Nephron (organoid): ENCODE measurements at regions not wholly inside any gene's neighbourhood (a gene's known extent, or its start where the extent isn't known, plus 50 kb on each side); places are given as distances from the start of the nearest gene placed in this dataset.

Experiments used
- H3K27ac Mint-ChIP-seq, 3 experiments: 2 replicates each; pipeline ENCODE4 v1.8.0; 2020; ENCODE audit warnings: mixed read lengths in 3 of 3, mild to moderate bottlenecking in 2 of 3, moderate library complexity in 1 of 3
- H3K27me3 Mint-ChIP-seq: 2 replicates; pipeline ENCODE4 v1.8.0; 2021; ENCODE audit warnings: low read depth, mild to moderate bottlenecking, moderate library complexity, mixed read lengths
- H3K36me3 Mint-ChIP-seq: 2 replicates; pipeline ENCODE4 v1.8.0; 2020; ENCODE audit warnings: low read depth, mixed read lengths
- H3K4me1 Mint-ChIP-seq: 2 replicates; pipeline ENCODE4 v1.8.0; 2020; ENCODE audit warnings: mixed read lengths
- H3K4me3 Mint-ChIP-seq, 3 experiments: 2 replicates each; pipeline ENCODE4 v1.8.0; 2020; ENCODE audit warnings: mild to moderate bottlenecking in 3 of 3, mixed read lengths in 3 of 3, moderate library complexity in 2 of 3
- H3K9me3 Mint-ChIP-seq: 2 replicates; pipeline ENCODE4 v1.8.0; 2020; ENCODE audit warnings: mixed read lengths
- CTCF ChIP-seq, 3 experiments: fragments of 200-600 bp; sonication (generic); IDR thresholded peaks; one replicate each; pipeline ENCODE4 v1.5.0; 2021; ENCODE audit warnings: antibody characterized with exemption in 3 of 3; ENCODE audit not compliant: unreplicated experiment in 3 of 3

GRCh38 chr5:124806373-124807077 lies 60.1 kb upstream of the ZNF608 start:
- TF ChIP-seq CTCF (IDR thresholded peaks at IDR 0.05; ENCODE audit: unreplicated experiment in 3 of 3): no peak
- Mint-ChIP-seq H3K36me3 (no peaks in the 10 kb centered on the region), H3K9me3 (no peaks in the 10 kb centered on the region), H3K4me1 (no peaks in the 10 kb centered on the region), H3K27me3 (no peaks in the 10 kb centered on the region), H3K4me3 (no peak overlapping the region), H3K27ac (no peak overlapping the region)

GRCh38 chr5:124808842-124809268 lies 62.4 kb upstream of the ZNF608 start:
- Mint-ChIP-seq H3K9me3 (no peaks in the 10 kb centered on the region), H3K27ac (peak overlapping the region in 1 of 3 experiments; percentile 48), H3K36me3 (no peaks in the 10 kb centered on the region), H3K4me1 (peaks cover 4% of the 10 kb centered on the region), H3K4me3 (no peak overlapping the region), H3K27me3 (no peaks in the 10 kb centered on the region)
- TF ChIP-seq CTCF (IDR thresholded peaks at IDR 0.05; ENCODE audit: unreplicated experiment in 3 of 3): no peak

- TF ChIP-seq CTCF (IDR thresholded peaks at IDR 0.05; ENCODE audit: unreplicated experiment in 3 of 3): no peak
- H3K4me1 Mint-ChIP-seq: peaks cover 4% of the 10 kb centered on the region
- peak overlapping the region in 2 of 3 experiments; percentile 58 to 78 for H3K27ac Mint-ChIP-seq
- no peaks in the 10 kb centered on the region for H3K36me3 Mint-ChIP-seq
- no peak overlapping the region for H3K4me3 Mint-ChIP-seq
- H3K27me3 Mint-ChIP-seq: no peaks in the 10 kb centered on the region
- H3K9me3 Mint-ChIP-seq: no peaks in the 10 kb centered on the region
Observed at GRCh38 chr5:124810396-124811006, 64.1 kb upstream of the ZNF608 start.

GRCh38 chr5:124812771-124813358 lies 66.4 kb upstream of the ZNF608 start:
- H3K9me3 Mint-ChIP-seq: no peaks in the 10 kb centered on the region
- H3K4me3 Mint-ChIP-seq: no peak overlapping the region
- TF ChIP-seq CTCF (IDR thresholded peaks at IDR 0.05; ENCODE audit: unreplicated experiment in 3 of 3): no peak
- no peaks in the 10 kb centered on the region for H3K27me3 Mint-ChIP-seq
- peaks cover 4% of the 10 kb centered on the region for H3K4me1 Mint-ChIP-seq
- H3K36me3 Mint-ChIP-seq: no peaks in the 10 kb centered on the region
- no peak overlapping the region for H3K27ac Mint-ChIP-seq

- Mint-ChIP-seq H3K36me3 (no peaks in the 10 kb centered on the region), H3K27ac (peak overlapping the region in 1 of 3 experiments; percentile 41), H3K4me3 (no peak overlapping the region), H3K9me3 (no peaks in the 10 kb centered on the region), H3K4me1 (peaks cover 4% of the 10 kb centered on the region), H3K27me3 (peaks cover 5% of the 10 kb centered on the region)
- no peak for TF ChIP-seq CTCF (IDR thresholded peaks at IDR 0.05; ENCODE audit: unreplicated experiment in 3 of 3)
Observed at GRCh38 chr5:124816381-124816780, 69.9 kb upstream of the ZNF608 start.
